IMR-90 (cell line): ENCODE measurements at regions not wholly inside any gene's neighbourhood (a gene's known extent, or its start where the extent isn't known, plus 50 kb on each side); places are given as distances from the start of the nearest gene placed in this dataset.

Experiments used
- ATAC-seq: fragments of 200-7000 bp; cut with Tn5 transposase; 2 replicates; pipeline ENCODE4 v1.9.1; 2020; ENCODE audit warnings: low read depth, mild to moderate bottlenecking, moderate library complexity
- BruUV-seq: library from RNA; stranded (reverse); fragments of 400-500 nt; replicated peaks from 2 replicates; lab custom pipeline; 2021; lab: Mats Ljungman, UMichigan
- CTCF ChIA-PET: fragments of 300-600 bp; formaldehyde crosslinking; extraction: SDS; loops from one replicate; lab custom pipeline; 2021; ENCODE audit warnings: antibody characterized with exemption; lab: Yijun Ruan, JAX
- POLR2A ChIA-PET: fragments of 300-600 bp; sonication (Branson Sonifier 250); formaldehyde crosslinking; loops from one replicate; lab custom pipeline; 2022; ENCODE audit warnings: antibody characterized with exemption; ENCODE audit not compliant: unreplicated experiment; lab: Charles Lee
- DNase-seq: peaks from one replicate; pipeline ENCODE4 v3.0.0; 2013
- H2AFZ ChIP-seq: replicated peaks from 2 replicates; pipeline ENCODE3; 2013; ENCODE audit warnings: low read length, mild to moderate bottlenecking; ENCODE audit not compliant: poor library complexity
- H2AK5ac ChIP-seq: 2 replicates; pipeline ENCODE4 v1.6.1; 2013; ENCODE audit warnings: low read depth, low read length, inconsistent platforms
- H2AK9ac ChIP-seq: replicated peaks from 2 replicates; pipeline ENCODE3; 2013; ENCODE audit warnings: mild to moderate bottlenecking, low read depth, low read length, moderate library complexity; ENCODE audit not compliant: poor library complexity
- H2BK120ac ChIP-seq: 2 replicates; pipeline ENCODE4 v1.6.1; 2013; ENCODE audit warnings: low read depth, low read length, inconsistent platforms
- H2BK15ac ChIP-seq: 3 replicates; pipeline ENCODE4 v1.6.1; 2013; ENCODE audit warnings: low read depth, low read length, inconsistent platforms
- H2BK20ac ChIP-seq: 2 replicates; pipeline ENCODE4 v1.6.1; 2013; ENCODE audit warnings: low read depth, mild to moderate bottlenecking, inconsistent platforms, low read length, moderate library complexity
- H2BK5ac ChIP-seq: 2 replicates; pipeline ENCODE4 v1.6.1; 2013; ENCODE audit warnings: mild to moderate bottlenecking, low read depth, low read length, inconsistent platforms; ENCODE audit not compliant: poor library complexity, severe bottlenecking
- H3K14ac ChIP-seq: replicated peaks from 2 replicates; pipeline ENCODE4 v1.6.1; 2013; ENCODE audit warnings: low read depth, low read length, inconsistent platforms
- H3K18ac ChIP-seq: 2 replicates; pipeline ENCODE4 v1.6.1; 2013; ENCODE audit warnings: low read depth, low read length, control low read depth
- H3K23ac ChIP-seq: 2 replicates; pipeline ENCODE4 v1.6.1; 2013; ENCODE audit warnings: low read depth, low read length, inconsistent platforms
- H3K27ac ChIP-seq: 2 replicates; pipeline ENCODE4 v1.5.1; 2013; ENCODE audit warnings: mild to moderate bottlenecking, control low read depth, low read length; ENCODE audit not compliant: insufficient read depth
- H3K27me3 ChIP-seq: 2 replicates; pipeline ENCODE4 v1.6.1; 2013; ENCODE audit warnings: low read length; ENCODE audit not compliant: control insufficient read depth, insufficient read depth
- H3K36me3 ChIP-seq: 2 replicates; pipeline ENCODE4 v1.6.1; 2013; ENCODE audit warnings: low read length, mixed read lengths; ENCODE audit not compliant: control insufficient read depth, insufficient read depth
- H3K4ac ChIP-seq: 2 replicates; pipeline ENCODE4 v1.6.1; 2013; ENCODE audit warnings: low read depth, low read length, inconsistent platforms
- H3K4me1 ChIP-seq: 2 replicates; pipeline ENCODE4 v1.6.1; 2013; ENCODE audit warnings: low read length, mixed read lengths; ENCODE audit not compliant: control insufficient read depth, insufficient read depth
- H3K4me2 ChIP-seq: 2 replicates; pipeline ENCODE4 v1.6.1; 2013; ENCODE audit warnings: low read depth, mild to moderate bottlenecking, control low read depth, low read length, moderate library complexity
- H3K4me3 ChIP-seq: 2 replicates; pipeline ENCODE4 v1.5.1; 2013; ENCODE audit warnings: low read depth, mild to moderate bottlenecking, control low read depth, low read length, moderate library complexity; ENCODE audit not compliant: insufficient read depth
- H3K56ac ChIP-seq: 2 replicates; pipeline ENCODE4 v1.6.1; 2013; ENCODE audit warnings: low read length, inconsistent platforms; ENCODE audit not compliant: insufficient read depth; ENCODE audit errors: extremely low read depth
- H3K79me1 ChIP-seq, 2 experiments: 2 replicates each; pipeline ENCODE4 v1.6.1; 2013; ENCODE audit warnings: low read length in 2 of 2, inconsistent platforms in 1 of 2, low read depth in 1 of 2
- H3K9ac ChIP-seq: 2 replicates; pipeline ENCODE4 v1.6.1; 2013; ENCODE audit warnings: low read depth, low read length, control low read depth
- H3K9me1 ChIP-seq: 2 replicates; pipeline ENCODE4 v1.6.1; 2013; ENCODE audit warnings: low read length, inconsistent platforms; ENCODE audit not compliant: insufficient read depth
- H3K9me3 ChIP-seq: 2 replicates; pipeline ENCODE4 v1.6.1; 2013; ENCODE audit warnings: low read length; ENCODE audit not compliant: control insufficient read depth, insufficient read depth
- H4K20me1 ChIP-seq: 2 replicates; pipeline ENCODE4 v1.6.1; 2013; ENCODE audit warnings: low read length, inconsistent platforms; ENCODE audit not compliant: insufficient read depth
- H4K5ac ChIP-seq: 2 replicates; pipeline ENCODE4 v1.6.1; 2013; ENCODE audit warnings: mild to moderate bottlenecking, low read depth, low read length, control low read depth
- H4K8ac ChIP-seq, 2 experiments: 2 replicates each; pipeline ENCODE4 v1.6.1; 2013; ENCODE audit warnings: low read depth in 2 of 2, low read length in 2 of 2, control low read depth in 1 of 2, inconsistent platforms in 1 of 2
- H4K91ac ChIP-seq: 2 replicates; pipeline ENCODE4 v1.6.1; 2013; ENCODE audit warnings: low read depth, low read length, inconsistent platforms; ENCODE audit not compliant: insufficient read depth
- MAFK ChIP-seq: IDR thresholded peaks from 2 replicates; pipeline ENCODE4 v1.6.1; 2012; ENCODE audit warnings: low read depth, low read length, improper control_type of control experiment
- MAZ ChIP-seq: IDR thresholded peaks from 2 replicates; pipeline ENCODE4 v1.6.1; 2012; ENCODE audit warnings: low read depth, mild to moderate bottlenecking, low read length, improper control_type of control experiment, moderate library complexity, borderline replicate concordance
- NFE2L2 ChIP-seq: fragments of 150-350 bp; IDR thresholded peaks from 2 replicates; pipeline ENCODE4 v1.6.1; 2016; ENCODE audit warnings: low read depth, mild to moderate bottlenecking, low read length
- WGBS, 2 experiments: methylation state at CpG; one replicate each; pipeline versions ENCODE4 v1.1.5 to v1.1.7; 2013; ENCODE audit warnings: missing lambda C conversion rate in 2 of 2; ENCODE audit not compliant: insufficient read length in 1 of 2; ENCODE audit errors: extremely low coverage in 2 of 2; 5-methylcytosine and 5-hydroxymethylcytosine counted together
- dilution Hi-C: fragments of 300-500 bp; cut with HindIII; formaldehyde crosslinking; loops from one replicate; pipeline ENCODE4 v1.14.3; 2018; ENCODE audit warnings: low sequenced_read_pairs; ENCODE audit not compliant: unreplicated experiment
- in situ Hi-C: fragments of 300-500 bp; cut with MboI; formaldehyde crosslinking; loops from 3 replicates; pipeline ENCODE4 v1.14.3; 2019; ENCODE audit warnings: low sequenced_read_pairs, inconsistent platforms, mixed read lengths
- intact Hi-C: fragments of 100-400 bp; cut with micrococcal nuclease; formaldehyde crosslinking; loops from 2 replicates; pipeline ENCODE4 v1.10.0; 2022

DNA sequence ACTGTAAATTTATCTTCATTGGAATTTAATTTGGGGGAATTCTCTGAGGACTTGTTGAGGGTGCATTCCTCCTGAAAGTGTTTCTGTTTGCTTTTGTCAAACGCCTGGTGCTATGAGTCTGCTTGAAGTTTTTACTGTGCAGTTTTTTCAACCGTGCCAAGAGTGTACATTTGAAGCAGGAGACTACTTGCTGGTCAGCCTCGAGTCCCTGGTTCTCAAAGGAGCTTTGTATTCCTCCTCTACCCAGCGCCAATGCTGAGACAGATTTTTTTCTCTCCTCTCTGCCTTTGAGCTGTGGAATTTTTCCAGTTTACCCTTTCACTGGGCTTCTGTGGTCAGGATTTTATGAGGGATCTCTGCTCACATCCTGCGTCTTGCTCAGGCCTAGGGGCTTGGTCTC lies 62.1 kb downstream of the NPY start:
- dilution Hi-C loops, result no loop called here
- POLR2A ChIA-PET, result interaction anchor here (0.6 kb wide), 1 partner anchor 11 kb away, joined by 4 read pairs; no protein-coding TSS in a partner anchor
- WGBS, 2 experiments, result no CpG with 5 or more reads among the region's 5 CpGs

More for the DNA sequence above, 62.1 kb downstream of the NPY start:
- no peaks in the 10 kb centered on the region for H3K79me1 ChIP-seq
- no peak for ATAC-seq
- no peaks in the 10 kb centered on the region for H3K9me1 ChIP-seq
- H2BK5ac ChIP-seq, result no peak overlapping the region
- in situ Hi-C loops, result no loop called here
- H3K18ac ChIP-seq, result no peak overlapping the region
- no peak overlapping the region for H4K91ac ChIP-seq
- no peak overlapping the region for H2AFZ ChIP-seq
- no peak overlapping the region for H4K8ac ChIP-seq
- H3K23ac ChIP-seq, result no peak overlapping the region
- H2AK9ac ChIP-seq, result no peak overlapping the region
- no peak overlapping the region for H3K4me3 ChIP-seq
- H3K4ac ChIP-seq, result no peak overlapping the region
- no peaks in the 10 kb centered on the region for H3K9me3 ChIP-seq
- H4K20me1 ChIP-seq, result no peaks in the 10 kb centered on the region
- H4K5ac ChIP-seq, result no peak overlapping the region
- no peaks in the 10 kb centered on the region for H3K4me1 ChIP-seq
- intact Hi-C loops, result no loop called here
- no peak overlapping the region for H2BK15ac ChIP-seq
- no TSS peak for BruUV-seq
- DNase-seq, result no peak
- H2AK5ac ChIP-seq, result no peak overlapping the region
- no peak for TF ChIP-seq NFE2L2
- no peak for TF ChIP-seq MAFK
- TF ChIP-seq MAZ, result no peak
- no peak overlapping the region for H3K4me2 ChIP-seq
- H3K56ac ChIP-seq, result no peak overlapping the region
- H3K9ac ChIP-seq, result no peak overlapping the region
- no peaks in the 10 kb centered on the region for H3K27me3 ChIP-seq
- no peak overlapping the region for H2BK20ac ChIP-seq
- no peak overlapping the region for H2BK120ac ChIP-seq
- no peak overlapping the region for H3K27ac ChIP-seq
- H3K14ac ChIP-seq, result no peak overlapping the region
- CTCF ChIA-PET, result interaction anchor here (0.7 kb wide), 1 partner anchor 67 kb away, joined by 4 read pairs; no protein-coding TSS in a partner anchor
- no peaks in the 10 kb centered on the region for H3K36me3 ChIP-seq
